ENCODE measurements at regions not wholly inside any gene's neighbourhood (a gene's known extent, or its start where the extent isn't known, plus 50 kb on each side); places are given as distances from the start of the nearest gene placed in this dataset.
"Not testable (repeated sequence)": the region's sequence is repeated elsewhere in the genome, so short reads cannot be mapped to it uniquely, and the experiment has no call there.

GRCh38 chr12:67788118-67788517 is 139.6 kb downstream of the DYRK2 start:
- no peaks in the 10 kb centered on the region for H3K27me3 ChIP-seq
- H3K4me3 ChIP-seq, result no peak overlapping the region
- no peak for TF ChIP-seq EP300 (IDR thresholded peaks at IDR 0.05)
- TF ChIP-seq POLR2A (IDR thresholded peaks at IDR 0.05), result no peak
- TF ChIP-seq, protein P1, sequence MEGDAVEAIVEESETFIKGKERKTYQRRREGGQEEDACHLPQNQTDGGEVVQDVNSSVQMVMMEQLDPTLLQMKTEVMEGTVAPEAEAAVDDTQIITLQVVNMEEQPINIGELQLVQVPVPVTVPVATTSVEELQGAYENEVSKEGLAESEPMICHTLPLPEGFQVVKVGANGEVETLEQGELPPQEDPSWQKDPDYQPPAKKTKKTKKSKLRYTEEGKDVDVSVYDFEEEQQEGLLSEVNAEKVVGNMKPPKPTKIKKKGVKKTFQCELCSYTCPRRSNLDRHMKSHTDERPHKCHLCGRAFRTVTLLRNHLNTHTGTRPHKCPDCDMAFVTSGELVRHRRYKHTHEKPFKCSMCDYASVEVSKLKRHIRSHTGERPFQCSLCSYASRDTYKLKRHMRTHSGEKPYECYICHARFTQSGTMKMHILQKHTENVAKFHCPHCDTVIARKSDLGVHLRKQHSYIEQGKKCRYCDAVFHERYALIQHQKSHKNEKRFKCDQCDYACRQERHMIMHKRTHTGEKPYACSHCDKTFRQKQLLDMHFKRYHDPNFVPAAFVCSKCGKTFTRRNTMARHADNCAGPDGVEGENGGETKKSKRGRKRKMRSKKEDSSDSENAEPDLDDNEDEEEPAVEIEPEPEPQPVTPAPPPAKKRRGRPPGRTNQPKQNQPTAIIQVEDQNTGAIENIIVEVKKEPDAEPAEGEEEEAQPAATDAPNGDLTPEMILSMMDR (IDR thresholded peaks at IDR 0.05), result no peak
- WGBS, 2 donors, result 64 to 68% methylated on average over 5 of the region's 5 CpGs
- no peaks in the 10 kb centered on the region for H3K36me3 ChIP-seq
- no peaks in the 10 kb centered on the region for H3K9me3 ChIP-seq
- DNase-seq (ENCODE audit: low spot score in 2 of 2), result no peak
- H3K27ac ChIP-seq, result no peak overlapping the region
- no peaks in the 10 kb centered on the region for H3K4me1 ChIP-seq

GRCh38 chr12:67789266-67789665 is 140.7 kb downstream of the DYRK2 start:
- TF ChIP-seq, protein P1 (IDR thresholded peaks at IDR 0.05), result no peak
- Histone ChIP-seq H3K9me3 (no peaks in the 10 kb centered on the region), H3K27me3 (no peaks in the 10 kb centered on the region), H3K27ac (no peak overlapping the region), H3K36me3 (no peaks in the 10 kb centered on the region), H3K4me1 (no peaks in the 10 kb centered on the region), H3K4me3 (no peak overlapping the region)
- DNase-seq (ENCODE audit: low spot score in 2 of 2), result no peak

GRCh38 chr12:67790660-67791059 is 142.1 kb downstream of the DYRK2 start:
- no peaks in the 10 kb centered on the region for H3K27me3 ChIP-seq
- no peak overlapping the region for H3K27ac ChIP-seq
- H3K4me1 ChIP-seq, result no peaks in the 10 kb centered on the region
- TF ChIP-seq, protein P1 (IDR thresholded peaks at IDR 0.05), result no peak
- TF ChIP-seq POLR2A (IDR thresholded peaks at IDR 0.05), result no peak
- no peak for TF ChIP-seq EP300 (IDR thresholded peaks at IDR 0.05)
- no peaks in the 10 kb centered on the region for H3K36me3 ChIP-seq
- no peak for DNase-seq (ENCODE audit: low spot score in 2 of 2)
- H3K4me3 ChIP-seq, result no peak overlapping the region
- WGBS, 2 donors, result 86 to 88% methylated on average over 2 of the region's 2 CpGs
- no peaks in the 10 kb centered on the region for H3K9me3 ChIP-seq

GRCh38 chr12:67791362-67791761 is 142.8 kb downstream of the DYRK2 start:
- WGBS, 2 donors, result 98 to 100% methylated on average over 3 of the region's 3 CpGs
- not testable (repeated sequence) for H3K27ac ChIP-seq; H3K4me1 ChIP-seq; H3K9me3 ChIP-seq; H3K27me3 ChIP-seq; DNase-seq (ENCODE audit: low spot score in 2 of 2); H3K4me3 ChIP-seq; H3K36me3 ChIP-seq

- no peaks in the 10 kb centered on the region for H3K9me3 ChIP-seq
- no peak overlapping the region for H3K4me3 ChIP-seq
- no peak for TF ChIP-seq EP300 (IDR thresholded peaks at IDR 0.05)
- DNase-seq (ENCODE audit: low spot score in 2 of 2), result no peak
- H3K27me3 ChIP-seq, result no peaks in the 10 kb centered on the region
- peaks cover 0 to 2% (median 0%) of the 10 kb centered on the region in 4 donors for H3K4me1 ChIP-seq
- WGBS, 2 donors, result 90% methylated on average over 12 of the region's 12 CpGs
- no peak overlapping the region for H3K27ac ChIP-seq
- no peaks in the 10 kb centered on the region for H3K36me3 ChIP-seq
Observed at GRCh38 chr12:67792185-67792584, 143.6 kb downstream of the DYRK2 start.

DNA sequence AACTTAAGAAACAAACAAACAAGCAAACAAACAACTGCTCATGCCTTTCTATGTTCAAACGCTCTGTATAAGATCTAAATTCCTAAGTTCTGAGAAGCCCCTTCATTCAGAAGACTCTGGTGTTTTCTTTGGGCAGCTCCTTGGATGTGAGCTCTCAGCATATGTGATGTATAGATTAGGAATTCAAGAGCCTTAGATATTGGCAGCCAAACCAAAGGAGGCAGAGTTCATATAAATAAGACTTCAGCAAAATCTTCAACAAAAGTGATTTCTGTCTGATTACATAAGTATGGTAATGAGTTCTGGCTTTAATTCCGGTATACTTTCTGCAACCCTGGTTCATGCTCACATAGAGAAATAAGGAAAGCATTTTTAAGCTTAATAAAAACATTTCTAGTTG is 145.6 kb downstream of the DYRK2 start:
- H3K4me3 ChIP-seq, result no peak overlapping the region
- DNase-seq (ENCODE audit: low spot score in 2 of 2), result no peak
- H3K27ac ChIP-seq, result no peak overlapping the region
- no peaks in the 10 kb centered on the region for H3K36me3 ChIP-seq
- peaks cover 0 to 11% (median 0%) of the 10 kb centered on the region in 4 donors for H3K4me1 ChIP-seq
- H3K27me3 ChIP-seq, result no peaks in the 10 kb centered on the region
- H3K9me3 ChIP-seq, result no peaks in the 10 kb centered on the region
- WGBS, 2 donors, result 33 to 40% methylated on average over 2 of the region's 2 CpGs
- no peak for TF ChIP-seq POLR2A (IDR thresholded peaks at IDR 0.05)
- TF ChIP-seq, protein P1 (IDR thresholded peaks at IDR 0.05), result no peak
- no peak for TF ChIP-seq EP300 (IDR thresholded peaks at IDR 0.05)
